ENCODE measurements at regions not wholly inside any gene's neighbourhood (a gene's known extent, or its start where the extent isn't known, plus 50 kb on each side); places are given as distances from the start of the nearest gene placed in this dataset.

GRCh38 chrX:120794525-120794975 lies 81.1 kb downstream of the CT47B1 start:
- TF ChIP-seq CTCF (conservative IDR thresholded peaks at IDR 0.05 in 1 of 2, IDR thresholded peaks at IDR 0.05 in 1 of 2; ENCODE audit: low read depth in 1 of 2, low read length in 2 of 2) (no peak), EZH2 (IDR thresholded peaks at IDR 0.05; ENCODE audit: low read length, missing control alignments) (no peak)
